ENCODE measurements at regions not wholly inside any gene's neighbourhood (a gene's known extent, or its start where the extent isn't known, plus 50 kb on each side); places are given as distances from the start of the nearest gene placed in this dataset.
"Not testable (repeated sequence)": the region's sequence is repeated elsewhere in the genome, so short reads cannot be mapped to it uniquely, and the experiment has no call there.

DNA sequence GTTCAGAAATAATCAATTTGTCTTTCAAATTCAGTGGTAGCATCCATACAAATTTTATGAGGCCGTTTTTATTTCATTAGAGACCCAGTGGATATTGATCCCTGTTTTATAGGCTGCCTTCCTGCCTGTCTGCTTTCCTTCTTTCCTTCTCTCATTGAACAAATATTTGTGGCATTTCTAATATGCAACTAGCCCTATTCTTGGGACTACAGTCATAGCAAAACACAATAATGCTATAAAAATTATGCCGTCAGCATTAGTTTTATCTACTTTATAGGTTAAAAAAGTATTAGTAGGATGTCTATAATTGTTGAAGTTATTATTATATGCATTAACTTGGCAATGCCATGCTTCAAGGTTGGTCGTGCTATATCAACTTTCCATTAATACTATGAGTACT is 2037.8 kb upstream of the LRRTM1 start:
- ATAC-seq (ENCODE audit: low FRiP score) (no peak), DNase-seq (ENCODE audit: low spot score) (no peak)
- TF ChIP-seq, protein P1, sequence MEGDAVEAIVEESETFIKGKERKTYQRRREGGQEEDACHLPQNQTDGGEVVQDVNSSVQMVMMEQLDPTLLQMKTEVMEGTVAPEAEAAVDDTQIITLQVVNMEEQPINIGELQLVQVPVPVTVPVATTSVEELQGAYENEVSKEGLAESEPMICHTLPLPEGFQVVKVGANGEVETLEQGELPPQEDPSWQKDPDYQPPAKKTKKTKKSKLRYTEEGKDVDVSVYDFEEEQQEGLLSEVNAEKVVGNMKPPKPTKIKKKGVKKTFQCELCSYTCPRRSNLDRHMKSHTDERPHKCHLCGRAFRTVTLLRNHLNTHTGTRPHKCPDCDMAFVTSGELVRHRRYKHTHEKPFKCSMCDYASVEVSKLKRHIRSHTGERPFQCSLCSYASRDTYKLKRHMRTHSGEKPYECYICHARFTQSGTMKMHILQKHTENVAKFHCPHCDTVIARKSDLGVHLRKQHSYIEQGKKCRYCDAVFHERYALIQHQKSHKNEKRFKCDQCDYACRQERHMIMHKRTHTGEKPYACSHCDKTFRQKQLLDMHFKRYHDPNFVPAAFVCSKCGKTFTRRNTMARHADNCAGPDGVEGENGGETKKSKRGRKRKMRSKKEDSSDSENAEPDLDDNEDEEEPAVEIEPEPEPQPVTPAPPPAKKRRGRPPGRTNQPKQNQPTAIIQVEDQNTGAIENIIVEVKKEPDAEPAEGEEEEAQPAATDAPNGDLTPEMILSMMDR (IDR thresholded peaks at IDR 0.05), result no peak

DNA sequence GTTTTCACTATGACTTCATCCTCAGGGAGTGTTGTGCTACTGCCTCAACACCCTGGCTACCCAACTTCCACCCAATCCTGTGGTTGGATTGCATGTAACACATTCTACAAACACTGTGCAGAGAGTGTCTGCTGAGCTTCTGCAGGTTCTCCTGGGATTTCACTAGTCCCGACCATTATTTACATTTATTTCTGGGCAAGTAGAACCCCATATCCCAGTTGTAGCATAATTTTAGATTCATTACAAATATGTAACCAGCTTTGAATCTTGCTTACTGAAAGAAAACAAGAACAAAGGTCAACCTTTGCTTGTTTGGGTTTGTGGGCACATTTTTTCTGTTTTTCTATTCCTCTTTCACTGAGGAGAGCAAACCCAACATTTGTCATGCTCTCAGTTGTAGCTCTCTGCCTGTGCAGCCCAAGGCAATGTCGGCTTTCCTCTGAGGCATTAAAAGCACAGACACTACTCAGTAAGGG is 2036.1 kb upstream of the LRRTM1 start:
- TF ChIP-seq, protein P1 (IDR thresholded peaks at IDR 0.05), result no peak
- no peak for ATAC-seq (ENCODE audit: low FRiP score)
- DNase-seq (ENCODE audit: low spot score), result no peak

DNA sequence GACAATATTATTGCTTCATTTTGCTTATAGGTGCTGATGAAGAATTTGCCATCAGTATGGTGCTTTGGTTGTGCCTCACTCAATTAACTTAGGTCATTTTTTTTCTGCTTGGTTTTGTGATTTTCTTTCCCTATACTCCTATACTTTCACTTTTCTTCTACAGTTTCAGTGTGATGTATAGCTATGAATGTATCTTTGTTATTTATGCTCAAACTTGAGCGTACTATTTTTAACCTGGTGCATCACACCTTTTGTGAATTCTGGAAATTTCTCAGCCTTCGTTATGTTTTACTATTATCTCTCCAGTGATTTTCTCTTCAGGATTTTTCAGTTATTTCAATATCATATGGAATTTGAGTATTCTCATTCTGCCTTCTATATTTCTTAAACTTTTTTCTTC is 2035.3 kb upstream of the LRRTM1 start:
- no peak for ATAC-seq (ENCODE audit: low FRiP score)
- DNase-seq (ENCODE audit: low spot score), result no peak
- TF ChIP-seq, protein P1 (IDR thresholded peaks at IDR 0.05), result no peak

DNA sequence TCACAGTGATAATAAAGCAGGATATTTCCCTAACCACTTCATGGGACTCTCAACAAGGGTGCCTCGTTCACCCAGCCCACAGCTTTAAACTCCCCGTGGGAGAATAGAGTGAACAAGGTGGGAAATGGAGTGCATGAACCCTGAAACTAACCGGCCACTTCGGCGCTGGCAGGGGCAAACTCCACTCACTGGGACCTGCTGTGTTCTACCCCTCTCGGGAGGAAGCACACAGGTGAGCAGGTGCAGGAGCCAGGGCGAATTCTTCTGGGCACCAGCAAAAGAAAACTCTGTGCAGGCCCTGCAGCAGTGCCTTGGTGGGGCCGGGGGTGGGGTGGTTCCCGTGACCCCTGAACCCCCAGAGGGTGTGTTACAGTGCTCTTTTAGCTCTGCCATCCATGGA is 2029.1 kb upstream of the LRRTM1 start:
- ATAC-seq (ENCODE audit: low FRiP score) (no peak), DNase-seq (ENCODE audit: low spot score) (no peak)
- TF ChIP-seq, protein P1 (IDR thresholded peaks at IDR 0.05), result no peak

DNA sequence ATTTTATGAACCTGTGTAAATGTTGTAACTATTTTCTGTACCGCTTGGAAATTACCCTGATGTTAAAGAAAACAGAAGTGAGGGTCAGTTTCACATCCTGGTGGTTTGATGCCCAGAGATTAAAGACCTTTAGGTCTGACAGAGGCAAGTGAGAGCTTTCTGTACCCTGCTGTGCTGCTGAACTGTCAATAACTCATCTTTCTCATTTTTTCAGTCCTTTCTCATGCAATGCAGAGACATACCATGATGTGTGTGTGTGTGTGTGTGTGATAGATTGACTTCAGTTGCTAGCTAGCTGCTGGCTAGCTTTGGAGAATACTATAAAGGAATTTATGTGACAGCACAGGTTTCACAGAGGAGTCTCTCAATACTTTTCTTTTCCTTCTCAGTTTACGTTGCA is 2025.6 kb upstream of the LRRTM1 start:
- DNase-seq (ENCODE audit: low spot score), result no peak
- no peak for ATAC-seq (ENCODE audit: low FRiP score)
- TF ChIP-seq, protein P1 (IDR thresholded peaks at IDR 0.05), result no peak

DNA sequence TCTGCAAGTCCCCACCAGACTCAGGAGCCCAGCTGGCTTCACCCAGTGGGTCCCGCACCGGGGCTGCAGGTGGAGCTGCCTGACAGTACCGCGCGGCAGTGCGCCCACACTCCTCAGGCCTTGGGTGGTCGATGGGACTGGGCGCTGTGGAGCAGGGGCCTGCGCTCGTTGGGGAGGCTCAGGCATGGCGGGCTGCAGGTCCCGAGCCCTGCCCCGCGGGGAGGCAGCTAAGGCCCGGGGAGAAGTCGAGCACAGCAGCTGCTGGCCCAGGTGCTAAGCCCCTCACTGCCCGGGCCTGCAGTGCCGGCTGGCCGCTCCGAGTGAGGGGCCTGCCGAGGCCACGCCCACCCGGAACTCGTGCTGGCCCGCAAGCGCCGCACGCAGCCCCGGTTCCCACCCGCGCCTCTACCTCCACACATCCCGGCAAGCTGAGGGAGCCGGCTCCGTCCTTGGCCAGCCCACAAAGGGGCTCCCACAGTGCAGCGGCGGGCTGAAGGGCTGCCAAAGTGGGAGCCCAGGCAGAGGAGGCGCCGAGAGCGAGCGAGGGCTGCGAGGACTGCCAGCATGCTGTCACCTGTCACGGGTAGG is 2021.7 kb upstream of the LRRTM1 start:
- DNase-seq (ENCODE audit: low spot score); ATAC-seq (ENCODE audit: low FRiP score): not testable (repeated sequence)

DNA sequence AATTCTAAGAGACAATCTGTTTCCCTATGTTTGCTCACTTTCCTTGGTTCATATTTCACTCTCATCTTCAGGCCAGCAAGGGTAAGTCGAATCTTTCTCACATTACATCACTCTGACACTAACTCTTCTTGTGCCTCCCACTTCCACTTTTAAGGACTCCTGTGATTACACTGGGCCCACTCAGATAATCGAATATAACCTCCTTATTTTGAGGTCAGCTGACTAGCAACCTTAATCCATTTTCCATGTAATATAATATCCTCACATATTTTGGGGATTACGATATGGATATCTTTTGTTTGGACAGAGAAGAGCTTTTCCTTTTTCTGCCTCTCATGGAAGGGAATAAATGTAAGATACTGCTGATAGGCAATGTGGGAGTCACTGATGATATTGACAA is 2015.7 kb upstream of the LRRTM1 start:
- ATAC-seq (ENCODE audit: low FRiP score) (no peak), DNase-seq (ENCODE audit: low spot score) (no peak)

More for the DNA sequence above, 2015.7 kb upstream of the LRRTM1 start:
- TF ChIP-seq, protein P1 (IDR thresholded peaks at IDR 0.05), result no peak

Data from omental fat pad (tissue), 3 donors.